Hematopoietic multipotent progenitor cell treated with erythropoietin and hydrocortisone succinate and interleukin-3 and kit ligand, for 17 days (in vitro differentiated cells): ENCODE measurements at regions not wholly inside any gene's neighbourhood (a gene's known extent, or its start where the extent isn't known, plus 50 kb on each side); places are given as distances from the start of the nearest gene placed in this dataset.
"Not testable (repeated sequence)": the region's sequence is repeated elsewhere in the genome, so short reads cannot be mapped to it uniquely, and the experiment has no call there.

Experiments used
- DNase-seq: peaks from one replicate; pipeline ENCODE4 v3.0.0-alpha.2; 2015; ENCODE audit warnings: low spot score

DNA sequence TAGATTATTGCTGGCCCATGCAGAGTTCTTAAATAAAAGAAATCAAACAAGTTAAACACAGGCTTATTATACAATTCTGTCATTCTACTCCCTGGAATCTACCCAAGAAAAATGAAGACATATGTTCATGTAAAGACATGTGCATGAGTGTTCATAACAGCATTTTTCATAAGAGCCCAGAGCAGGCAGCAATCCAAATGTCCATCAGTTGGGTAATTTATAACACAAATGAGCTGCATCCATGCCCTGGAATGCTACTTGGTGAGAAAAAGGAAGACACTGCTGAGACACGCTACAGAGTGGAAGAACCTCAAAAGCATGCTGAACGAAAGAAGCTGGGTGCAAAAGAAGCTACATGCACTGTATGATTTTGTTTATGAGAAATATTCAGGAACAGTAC is 342.6 kb downstream of the TCERG1L start:
- no peak for DNase-seq

DNA sequence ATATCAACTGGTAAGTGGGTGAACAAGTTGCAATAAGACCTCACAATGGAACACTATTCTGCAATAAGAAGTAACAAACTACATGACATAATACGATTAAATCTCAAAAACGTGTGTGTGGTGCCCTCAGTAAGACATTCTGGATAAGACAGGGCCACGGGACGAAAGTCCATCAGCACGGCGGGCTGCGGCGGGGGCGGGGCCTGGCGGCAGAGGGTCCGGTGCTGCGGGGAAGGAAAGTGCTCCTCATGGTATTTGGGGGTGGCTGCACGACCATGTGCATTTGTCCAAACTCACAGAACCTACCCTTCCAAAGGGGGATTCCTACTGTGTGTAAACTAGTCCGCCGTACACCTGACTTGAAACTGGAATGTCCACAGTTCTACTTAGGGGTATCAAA is 341.8 kb downstream of the TCERG1L start:
- no peak for DNase-seq

DNA sequence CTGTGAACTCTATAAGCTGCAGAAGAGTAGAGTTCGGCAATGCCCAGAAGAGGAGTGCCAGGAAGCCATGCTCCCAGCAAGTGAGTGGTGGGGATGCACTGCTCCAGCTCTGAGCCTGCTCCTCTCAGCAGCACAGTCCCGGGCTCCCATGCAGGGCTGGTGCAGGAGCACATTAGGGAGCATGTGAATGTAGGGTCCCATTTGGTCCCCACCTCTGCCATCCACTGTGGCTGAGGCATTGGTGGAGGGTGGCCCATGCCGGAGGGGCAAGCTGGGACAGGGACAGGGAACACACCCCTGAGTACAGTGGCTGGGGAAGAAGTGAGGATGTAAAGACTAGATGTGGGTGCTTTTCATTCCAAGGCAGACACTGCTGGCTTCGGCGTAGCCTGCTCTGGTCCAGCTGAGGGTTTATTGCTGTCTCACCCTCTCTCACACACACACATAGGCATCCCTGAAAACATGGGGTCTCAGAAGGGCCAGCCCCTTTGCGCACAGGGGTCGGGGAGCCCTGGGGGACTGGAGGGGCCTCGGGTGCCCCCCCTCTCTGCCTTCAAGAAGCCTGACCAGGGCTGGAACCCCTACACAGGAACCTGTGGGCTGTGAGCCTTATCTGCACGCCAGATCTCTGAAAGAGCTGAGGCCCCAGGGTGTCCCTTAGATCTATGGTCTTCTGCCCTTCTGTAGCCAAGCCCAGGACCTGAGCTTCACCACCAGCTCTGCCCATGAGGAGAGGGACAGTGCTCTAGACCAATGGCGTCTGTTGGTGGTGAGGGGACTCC is 341.0 kb downstream of the TCERG1L start:
- DNase-seq: no peak

DNA sequence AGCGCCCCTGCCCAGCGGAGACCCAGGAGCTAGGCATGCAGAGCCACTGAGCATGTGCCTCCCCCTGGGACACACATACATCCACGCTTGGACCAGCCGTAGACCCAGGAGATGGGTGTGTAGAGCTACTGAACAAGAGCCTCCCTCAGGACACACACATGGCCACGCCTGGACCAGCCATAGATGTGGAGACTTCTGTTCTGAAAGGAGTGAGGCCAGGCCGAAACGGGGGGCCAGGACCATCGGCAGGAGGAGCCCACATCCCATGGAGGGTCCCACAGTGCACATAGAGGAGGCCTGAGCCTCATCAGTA is 340.4 kb downstream of the TCERG1L start:
- DNase-seq: no peak

DNA sequence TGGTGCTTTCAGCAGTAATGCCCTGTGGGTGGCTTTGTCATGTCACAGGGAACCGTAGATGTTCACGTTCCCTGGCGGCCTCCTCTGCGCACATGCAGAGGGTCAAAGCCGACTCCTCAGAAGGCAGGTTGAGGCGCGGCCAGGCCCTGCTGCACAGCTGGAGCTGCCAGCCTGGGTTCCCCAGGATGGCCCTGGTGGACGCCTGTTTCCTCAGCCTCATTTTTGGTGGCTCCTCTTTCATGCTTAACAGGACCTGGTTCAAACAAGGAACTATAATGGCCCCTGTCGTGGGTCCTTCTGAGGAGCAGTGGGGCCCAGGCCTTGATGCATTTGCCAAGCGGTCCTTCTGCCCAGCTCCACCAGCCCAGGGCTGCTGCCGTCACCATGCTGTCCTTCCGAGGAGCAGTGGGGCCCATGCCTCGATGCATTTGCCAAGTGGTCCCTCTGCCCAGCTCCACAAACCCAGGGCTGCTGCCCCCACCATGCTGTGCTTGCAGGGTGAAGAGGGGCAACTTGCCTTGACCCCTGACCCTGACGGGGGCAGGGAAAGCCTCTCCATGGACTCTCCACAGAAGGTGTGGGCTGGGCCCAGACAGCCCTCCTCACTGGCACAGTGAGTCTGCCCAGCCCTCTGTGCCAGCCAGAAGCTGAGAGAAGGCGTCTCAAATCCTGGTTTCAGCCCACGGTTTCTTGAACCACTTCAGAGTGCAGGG is 338.2 kb downstream of the TCERG1L start:
- no peak for DNase-seq

DNA sequence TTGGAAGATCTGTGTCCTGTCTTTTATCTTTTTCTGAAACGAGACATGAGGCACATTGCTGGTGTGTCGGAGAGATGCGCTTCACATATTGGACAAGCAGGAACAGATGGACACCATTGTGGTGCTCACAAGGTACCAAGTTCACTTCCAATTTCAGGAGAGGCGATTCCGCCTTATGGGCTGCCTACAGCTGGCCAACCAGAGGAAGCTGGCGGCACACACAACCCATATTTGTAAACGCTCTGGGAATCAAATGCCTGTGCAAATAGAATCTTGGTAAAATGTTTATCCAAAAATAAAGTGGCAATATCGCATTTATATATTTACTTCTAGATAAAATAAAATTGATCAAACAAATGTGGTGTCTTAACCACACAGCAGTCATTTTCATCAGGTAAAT is 337.4 kb downstream of the TCERG1L start:
- no peak for DNase-seq

DNA sequence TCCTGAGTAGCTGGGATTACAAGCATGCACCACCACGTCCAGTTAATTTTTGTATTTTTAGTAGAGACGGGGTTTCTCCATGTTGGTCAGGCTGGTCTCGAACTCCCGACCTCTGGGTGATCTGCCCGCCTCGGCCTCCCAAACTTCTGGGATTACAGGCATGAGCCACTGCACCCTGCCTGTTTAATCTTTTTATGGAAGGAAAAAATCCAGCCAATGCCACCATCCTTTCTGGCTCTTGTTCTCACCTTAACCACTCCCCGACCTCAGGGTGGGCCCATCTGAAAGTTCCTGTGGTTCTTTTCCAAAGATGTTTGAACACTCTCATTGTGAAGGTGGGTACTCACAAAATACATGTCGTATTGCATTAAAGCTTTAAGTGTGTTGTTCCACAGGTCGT is 336.2 kb downstream of the TCERG1L start:
- not testable (repeated sequence) for DNase-seq

DNA sequence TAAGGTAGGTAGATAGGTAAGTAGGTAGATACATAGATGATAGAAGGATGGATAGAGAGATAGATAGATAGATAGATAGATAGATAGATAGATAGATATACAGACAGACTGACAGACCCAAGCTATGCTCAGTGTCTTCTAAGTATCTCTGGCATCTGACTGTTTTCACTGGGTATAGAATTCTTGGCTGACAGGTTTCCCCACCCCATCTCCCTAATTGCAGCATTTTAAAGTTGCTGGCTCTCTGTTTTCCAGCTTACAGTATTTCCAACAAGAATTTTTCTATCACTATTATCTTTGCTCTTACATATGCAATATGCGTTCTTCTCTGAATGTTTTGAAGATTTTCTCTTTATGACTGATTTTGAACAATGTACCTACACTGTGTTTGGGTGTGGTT is 328.7 kb downstream of the TCERG1L start:
- no peak for DNase-seq

DNA sequence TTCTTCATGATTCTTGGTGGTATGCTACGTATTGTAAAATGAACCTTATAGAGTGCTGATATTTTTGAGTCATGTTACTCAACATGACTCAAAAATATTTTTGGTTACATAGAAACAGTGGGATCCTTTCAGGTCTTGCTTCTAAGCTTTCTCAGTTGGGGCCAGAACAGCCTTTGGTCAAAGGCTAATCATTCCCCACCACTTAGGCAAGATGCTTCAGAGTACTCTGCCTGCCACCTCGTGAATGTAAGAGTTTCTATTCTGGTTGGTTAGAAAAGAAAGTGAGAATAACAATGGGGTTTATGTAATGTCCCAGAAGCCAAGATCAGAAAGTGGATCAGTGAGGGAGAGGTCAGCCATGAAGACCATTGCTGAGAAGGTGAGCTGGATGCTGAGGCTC is 327.8 kb downstream of the TCERG1L start:
- DNase-seq: no peak

DNA sequence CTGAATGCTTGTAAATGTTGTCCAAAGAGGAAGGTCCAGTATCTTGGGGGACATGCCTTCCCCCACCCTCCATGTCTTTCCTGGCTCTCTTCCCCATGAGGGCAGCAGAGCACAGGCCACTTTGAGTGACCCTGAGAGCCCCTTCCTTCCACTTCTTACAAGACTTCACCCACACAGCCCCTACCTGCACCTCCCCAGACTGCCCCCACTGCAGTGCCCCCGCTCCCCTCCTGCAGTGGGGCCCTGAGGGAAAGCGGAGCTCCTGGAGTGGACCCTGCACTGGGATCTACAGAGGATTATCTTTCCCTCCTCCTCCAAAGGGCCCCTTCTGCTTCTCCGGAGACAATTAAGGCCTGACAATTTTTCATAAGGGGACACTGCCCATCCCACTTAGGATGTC is 326.8 kb downstream of the TCERG1L start:
- DNase-seq: no peak

DNA sequence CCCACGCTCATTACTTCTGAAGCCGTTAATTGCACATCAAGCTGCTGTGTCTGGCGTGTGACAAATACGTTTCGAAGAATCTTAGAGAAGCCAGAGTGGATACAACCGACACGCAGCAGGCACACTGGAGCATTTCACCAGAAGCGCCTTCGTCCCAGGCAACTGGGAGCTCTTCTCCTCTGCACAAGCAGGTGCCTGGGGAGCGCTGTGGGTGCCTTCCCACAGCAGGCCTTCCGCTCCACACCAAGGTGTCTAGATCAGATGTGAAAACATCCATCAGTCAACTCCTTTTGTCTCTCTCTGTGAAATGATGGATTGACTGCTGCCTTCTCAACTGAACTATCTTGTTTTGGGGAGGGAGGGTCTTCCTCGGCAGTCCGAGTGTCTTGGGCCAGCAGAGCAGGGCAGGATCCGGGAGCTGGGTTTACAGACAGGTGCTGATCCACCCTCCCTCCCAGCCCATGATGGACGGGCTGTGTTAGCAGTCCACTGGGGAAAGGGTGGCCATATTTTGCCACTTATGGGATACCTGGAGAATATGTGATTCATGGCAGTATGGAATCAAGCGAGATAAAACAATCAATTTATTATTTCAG is 326.3 kb downstream of the TCERG1L start:
- DNase-seq: no peak

DNA sequence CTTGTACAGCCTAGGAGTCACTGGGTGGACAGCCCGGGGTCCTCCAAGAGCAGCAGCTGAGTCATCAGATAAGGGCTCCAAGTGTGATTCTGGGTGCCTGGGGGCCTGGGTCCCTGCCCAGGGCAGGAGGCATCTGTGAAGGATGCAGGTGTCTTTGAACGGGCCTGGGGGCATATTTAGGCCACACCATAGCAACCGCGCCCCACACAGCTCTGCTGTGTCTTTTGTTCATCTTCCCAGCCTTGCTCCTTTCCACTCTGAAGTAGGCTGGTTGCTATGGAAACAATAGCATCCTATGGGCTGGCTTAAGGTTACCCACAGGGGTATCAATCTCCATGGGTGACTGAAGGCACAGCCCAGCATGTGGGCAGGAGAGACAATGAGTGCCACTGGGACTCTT is 324.7 kb downstream of the TCERG1L start:
- DNase-seq: no peak

DNA sequence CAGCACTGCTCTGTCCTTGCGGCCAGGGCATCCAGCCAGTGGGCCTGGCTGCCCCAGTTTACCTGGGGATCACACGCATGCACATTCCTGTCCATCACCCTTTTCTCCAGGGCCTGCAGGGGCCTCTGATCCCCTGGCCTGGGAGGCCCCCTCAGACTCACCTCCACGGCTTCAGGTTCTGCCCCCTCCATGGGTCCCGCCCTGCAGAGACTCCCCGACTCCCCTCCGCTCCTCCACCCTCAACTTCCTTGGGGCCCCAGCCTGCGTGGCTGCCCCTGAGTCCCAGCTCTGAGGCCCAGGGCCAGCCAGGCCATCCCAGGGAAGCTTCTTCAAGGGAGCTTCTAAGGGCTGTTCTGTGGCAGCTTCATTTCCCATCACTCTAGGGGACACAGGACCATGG is 324.1 kb downstream of the TCERG1L start:
- DNase-seq: no peak

DNA sequence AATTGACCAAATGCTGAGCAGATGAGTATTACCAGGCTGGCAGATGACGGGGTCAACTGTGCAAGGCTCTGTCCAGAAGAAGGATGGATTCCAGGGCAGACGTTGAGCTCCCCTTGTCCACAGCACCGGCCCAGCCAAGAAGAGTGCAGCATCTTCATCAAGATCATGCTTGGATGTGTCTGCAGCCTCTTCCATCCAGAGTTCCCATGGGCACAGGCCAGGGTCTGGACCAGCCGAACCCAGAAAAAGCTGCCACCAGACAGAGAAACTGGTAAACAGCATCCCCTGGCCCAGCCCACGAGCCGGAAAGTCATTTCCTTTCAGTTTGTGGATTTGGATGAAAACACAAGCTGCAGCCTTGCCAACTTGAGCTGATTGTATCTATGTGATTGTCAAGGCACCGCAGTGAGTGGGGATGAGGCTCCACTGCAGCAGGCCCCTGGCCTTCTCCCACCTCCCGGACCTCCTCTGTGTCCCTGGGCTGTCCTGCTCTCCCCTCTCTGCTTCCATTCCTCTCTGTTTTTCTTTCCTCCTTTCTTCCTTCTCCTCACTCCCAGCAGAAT is 321.8 kb downstream of the TCERG1L start:
- DNase-seq: no peak

DNA sequence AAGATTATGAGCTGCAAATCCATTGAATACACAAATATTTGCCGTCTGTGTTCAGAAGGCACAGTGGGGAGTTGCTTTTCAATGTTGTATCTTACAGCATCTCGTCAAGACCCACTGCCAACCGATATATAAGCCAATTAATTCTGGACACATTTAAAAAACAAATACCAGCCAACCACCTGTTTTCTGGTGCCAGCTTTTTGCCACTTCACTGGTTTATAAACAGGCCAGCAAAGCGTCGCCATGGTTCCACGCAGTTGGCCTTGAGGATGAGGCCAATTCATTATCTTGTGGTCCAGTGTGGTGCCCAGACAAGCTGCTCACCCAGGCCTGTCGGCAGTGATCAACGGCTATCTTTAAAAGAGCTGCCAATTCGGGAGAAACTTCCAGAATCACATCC is 321.0 kb downstream of the TCERG1L start:
- no peak for DNase-seq

DNA sequence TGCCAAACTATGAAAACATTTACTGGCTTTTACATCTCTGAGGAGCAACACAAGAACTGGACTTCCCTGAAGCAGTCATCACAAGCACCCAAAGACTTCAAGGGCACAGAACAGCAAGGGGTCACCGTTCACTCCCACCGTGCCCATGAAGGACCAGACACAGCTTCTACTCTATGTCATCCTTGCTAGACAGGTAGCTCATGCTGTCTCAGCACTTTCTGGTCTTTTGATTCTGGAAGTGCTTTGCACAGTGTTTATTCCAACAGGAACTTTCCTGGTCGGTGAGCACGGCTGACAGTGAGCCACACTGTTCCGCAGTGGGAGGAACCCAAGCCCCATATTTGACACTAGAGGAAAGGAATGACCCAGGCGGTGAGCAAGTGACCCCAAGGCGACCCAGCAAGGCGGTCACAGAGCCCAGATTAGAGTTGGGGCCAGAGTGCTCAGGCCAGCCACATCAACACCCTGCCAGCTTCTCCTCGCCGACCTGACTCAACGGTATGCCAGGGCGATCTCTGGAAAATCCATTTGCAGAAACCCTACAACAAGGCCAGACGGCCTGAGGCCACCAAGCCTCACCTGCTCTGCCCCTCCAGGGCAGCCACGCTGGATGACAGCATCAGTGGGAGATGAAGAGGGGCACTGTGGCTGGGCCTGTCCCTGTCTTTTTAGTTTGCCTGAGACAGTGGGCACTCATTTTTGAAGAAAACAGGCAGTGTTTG is 318.6 kb downstream of the TCERG1L start:
- no peak for DNase-seq

DNA sequence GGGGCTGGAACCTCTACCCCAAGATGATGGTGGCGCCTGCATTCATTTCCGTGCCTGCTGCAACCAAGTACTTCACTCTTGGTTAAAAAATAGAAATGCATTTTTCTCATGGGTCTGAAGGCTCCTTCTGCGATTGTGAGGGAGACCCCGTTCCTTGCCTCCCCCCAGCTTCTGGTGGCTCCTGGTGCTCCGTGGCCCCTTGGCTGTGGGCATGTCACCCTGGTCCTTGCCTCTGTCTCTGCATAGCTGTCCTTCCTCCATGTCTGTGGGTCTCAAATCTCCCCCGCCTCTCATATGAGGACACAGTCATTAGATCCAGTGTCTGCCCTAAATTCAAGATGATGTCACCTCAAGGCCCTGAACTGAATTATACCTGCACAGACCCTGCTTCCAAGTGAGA is 317.9 kb downstream of the TCERG1L start:
- no peak for DNase-seq

DNA sequence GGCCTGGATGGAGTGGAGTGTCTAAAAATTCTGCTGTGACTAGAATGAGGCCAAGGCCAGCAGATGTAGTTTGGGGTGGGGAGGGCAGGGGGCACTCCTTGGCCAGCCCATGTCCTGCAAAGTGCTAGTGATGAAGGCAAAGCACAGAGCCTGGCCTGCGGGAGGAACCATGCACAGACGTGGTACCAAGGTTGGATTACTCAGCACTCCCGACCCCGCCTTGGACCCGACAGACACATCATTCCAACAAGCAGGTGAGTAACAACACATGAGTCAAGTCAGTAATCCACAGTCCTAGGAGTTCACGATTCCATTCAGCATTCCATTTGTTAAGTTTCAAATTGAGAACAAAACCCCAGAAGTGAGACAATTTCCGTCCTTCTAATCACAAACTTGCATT is 317.3 kb downstream of the TCERG1L start:
- DNase-seq: no peak

DNA sequence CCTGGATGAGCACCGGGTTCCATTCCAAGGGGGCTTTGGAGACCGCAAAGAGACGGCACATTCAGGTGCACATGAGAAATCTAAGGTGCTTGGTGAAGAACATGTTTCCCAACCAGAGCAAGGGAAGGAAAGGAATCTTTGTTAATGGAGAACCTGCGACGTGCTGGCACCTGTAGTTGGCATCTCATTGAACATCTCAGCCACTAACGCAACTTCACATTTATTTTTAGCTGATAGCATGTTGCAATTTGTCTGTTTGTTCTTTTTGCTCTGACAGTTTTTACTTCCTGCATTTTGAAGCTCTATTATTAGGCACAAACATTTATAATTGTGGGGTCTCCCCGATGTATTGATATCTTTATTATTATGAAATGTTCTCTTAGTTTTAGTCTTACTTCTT is 316.7 kb downstream of the TCERG1L start:
- DNase-seq: no peak

DNA sequence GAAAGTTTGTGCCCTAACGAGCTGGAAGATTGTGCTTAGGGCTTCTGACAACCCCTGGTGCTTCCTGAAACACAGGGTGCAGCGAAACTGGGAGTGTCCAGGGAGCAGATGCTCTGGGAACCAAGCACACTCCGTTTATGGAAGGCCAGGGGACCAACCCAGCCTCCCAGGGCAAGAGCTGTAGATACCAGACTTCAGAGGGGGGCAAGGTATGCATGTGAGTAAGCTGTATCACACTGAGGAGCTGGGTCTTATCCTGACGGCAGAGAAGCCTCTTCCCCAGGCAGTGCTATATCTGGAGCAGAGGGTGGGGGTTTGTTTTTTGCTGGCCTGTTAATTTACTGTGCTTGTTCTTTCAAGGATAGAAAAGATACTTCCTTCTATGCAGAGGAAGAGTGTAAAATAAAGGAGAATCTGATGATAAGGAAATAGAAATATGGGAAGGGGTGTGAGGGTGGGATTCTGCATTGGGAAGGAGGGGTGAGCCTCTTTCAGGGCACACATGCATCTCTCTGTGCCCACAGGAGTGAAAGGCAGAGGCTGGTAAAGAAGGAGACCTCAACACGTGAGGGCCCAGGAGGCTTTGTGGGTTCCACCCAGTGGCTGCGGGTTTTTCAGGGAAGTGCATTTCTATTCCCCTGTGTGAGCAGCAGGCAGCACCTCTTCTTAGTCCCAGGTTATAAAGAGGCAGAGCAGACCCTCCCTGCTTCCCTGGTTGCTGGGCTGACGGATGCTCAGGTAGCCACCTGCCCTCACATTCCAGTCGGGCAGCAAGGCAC is 314.1 kb downstream of the TCERG1L start:
- DNase-seq: no peak

DNA sequence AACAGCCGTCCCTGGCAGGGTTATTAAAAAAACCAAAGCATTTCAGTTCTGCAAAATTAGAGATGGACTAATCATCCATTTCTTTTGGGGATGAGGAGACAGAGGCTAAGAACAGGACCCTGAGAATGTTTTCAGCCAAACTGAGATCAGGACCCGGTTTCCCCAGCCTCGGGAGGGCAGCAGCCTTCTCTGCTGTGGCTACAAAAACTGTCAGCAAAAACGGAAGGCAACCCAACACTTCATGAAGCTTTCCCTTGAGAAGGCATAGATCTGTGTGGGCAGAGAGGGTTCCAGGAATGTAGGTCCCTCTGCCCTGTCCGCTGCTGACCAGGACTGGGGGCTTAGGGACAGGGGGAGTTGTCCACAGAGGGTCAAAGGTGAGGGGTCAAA is 313.5 kb downstream of the TCERG1L start:
- DNase-seq: no peak

DNA sequence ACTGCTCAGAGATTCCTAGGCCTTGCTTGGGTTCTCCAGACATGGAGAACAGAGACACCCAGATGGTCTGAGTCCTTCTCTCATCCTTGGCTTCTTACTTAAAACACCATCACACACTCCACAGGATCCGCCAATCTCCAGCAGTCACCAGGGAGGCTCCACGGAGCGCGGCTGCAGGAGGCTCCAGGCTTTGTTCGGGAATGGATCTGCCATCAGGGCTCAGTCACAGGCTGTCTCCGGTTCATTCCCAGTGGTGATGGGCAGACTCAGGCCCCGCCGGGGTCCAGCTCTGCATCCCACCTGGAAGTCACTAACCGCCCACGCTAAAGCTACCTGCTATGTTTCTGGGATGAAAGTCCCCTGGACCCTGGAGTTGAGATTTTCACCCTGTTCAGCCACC is 312.9 kb downstream of the TCERG1L start:
- DNase-seq: no peak
